Upper lobe of left lung (tissue), 6 donors: ENCODE measurements at regions not wholly inside any gene's neighbourhood (a gene's known extent, or its start where the extent isn't known, plus 50 kb on each side); places are given as distances from the start of the nearest gene placed in this dataset.

Experiments used
- ATAC-seq, 2 donors: fragments of 200-7000 bp; cut with Tn5 transposase; one replicate each; pipeline ENCODE4 v1.9.1; 2022; ENCODE audit warnings: mild to moderate bottlenecking in 2 of 2, moderate library complexity in 2 of 2; ENCODE audit not compliant: low FRiP score in 2 of 2
- DNase-seq, 2 donors: peaks; one replicate each; pipeline ENCODE4 v3.0.0-alpha.2; 2019 to 2020
- H3K27ac ChIP-seq, 4 donors: fragments of 200-600 bp; sonication (generic); one replicate each; pipeline ENCODE4 v1.5.1; 2016 to 2019
- H3K27me3 ChIP-seq, 4 donors: fragments of 200-600 bp; sonication (generic); one replicate each; pipeline ENCODE4 v1.5.1; 2017 to 2019
- H3K36me3 ChIP-seq, 4 donors: fragments of 200-600 bp; sonication (generic); one replicate each; pipeline ENCODE4 v1.5.1; 2016 to 2019
- H3K4me1 ChIP-seq, 4 donors: fragments of 200-600 bp; sonication (generic); one replicate each; pipeline ENCODE4 v1.5.1; 2018 to 2019
- H3K4me3 ChIP-seq, 4 donors: fragments of 200-600 bp; sonication (generic); one replicate each; pipeline ENCODE4 v1.5.1; 2017 to 2019; ENCODE audit warnings: mild to moderate bottlenecking in 2 of 4, moderate library complexity in 1 of 4
- H3K9me3 ChIP-seq, 4 donors: fragments of 200-600 bp; sonication (generic); one replicate each; pipeline ENCODE4 v1.5.1; 2018 to 2019
- CTCF ChIP-seq, 6 experiments: fragments of 450-650 bp in 4 of 6; fragments of 200-600 bp in 2 of 6; sonication (generic) in 2 of 6; IDR thresholded peaks; one replicate each; pipeline ENCODE4 v1.5.1; 2016 to 2019; ENCODE audit warnings: antibody characterized with exemption in 6 of 6
- EP300 ChIP-seq, 4 donors: sonication (generic); formaldehyde crosslinking; IDR thresholded peaks; one replicate each; pipeline ENCODE4 v1.5.1; 2017; ENCODE audit warnings: antibody characterized with exemption in 4 of 4, control low read depth in 2 of 4
- POLR2A ChIP-seq, 4 donors: fragments of 450-650 bp; IDR thresholded peaks; one replicate each; pipeline ENCODE4 v1.5.1; 2016 to 2017; ENCODE audit warnings: antibody characterized with exemption in 4 of 4, mild to moderate bottlenecking in 2 of 4
- POLR2AphosphoS5 ChIP-seq, 2 donors: sonication (generic); formaldehyde crosslinking; IDR thresholded peaks; one replicate each; pipeline ENCODE4 v1.5.1; 2017; ENCODE audit warnings: antibody characterized with exemption in 2 of 2
- WGBS, 2 donors: methylation state at CpG; one replicate each; pipeline ENCODE4 v1.1.5; 2017 to 2018; 5-methylcytosine and 5-hydroxymethylcytosine counted together
- donor health status: DM: no; HTN: no; CAD: no; lungs with moderate emphysema.
- donor health status: DM: no; HTN: yes; CAD: no; lungs with severe emphysema.

- TF ChIP-seq EP300 (IDR thresholded peaks at IDR 0.05) (no peak), POLR2A (IDR thresholded peaks at IDR 0.05) (no peak), CTCF (IDR thresholded peaks at IDR 0.05) (no peak), POLR2AphosphoS5 (IDR thresholded peaks at IDR 0.05) (no peak)
- ATAC-seq (no peak), DNase-seq (no peak)
- no peaks in the 10 kb centered on the region for H3K27me3 ChIP-seq
- no peaks in the 10 kb centered on the region for H3K4me1 ChIP-seq
- WGBS, 2 donors, result 77 to 88% methylated on average over 3 of the region's 3 CpGs
- H3K4me3 ChIP-seq, result no peak overlapping the region
- H3K36me3 ChIP-seq, result no peaks in the 10 kb centered on the region
- peaks cover 0 to 6% (median 0%) of the 10 kb centered on the region in 4 donors for H3K9me3 ChIP-seq
- no peak overlapping the region for H3K27ac ChIP-seq
Measured at GRCh38 chr19:28164214-28164613, 1048.7 kb downstream of the UQCRFS1 start.

- H3K4me3 ChIP-seq, result no peak overlapping the region
- no peak overlapping the region for H3K27ac ChIP-seq
- TF ChIP-seq POLR2AphosphoS5 (IDR thresholded peaks at IDR 0.05) (no peak), POLR2A (IDR thresholded peaks at IDR 0.05) (no peak), CTCF (IDR thresholded peaks at IDR 0.05) (no peak), EP300 (IDR thresholded peaks at IDR 0.05) (no peak)
- peaks cover 0 to 16% (median 0%) of the 10 kb centered on the region in 4 donors for H3K9me3 ChIP-seq
- DNase-seq, result no peak
- ATAC-seq, result no peak
- H3K36me3 ChIP-seq, result no peaks in the 10 kb centered on the region
- H3K27me3 ChIP-seq, result no peaks in the 10 kb centered on the region
- H3K4me1 ChIP-seq, result no peaks in the 10 kb centered on the region
Measured at GRCh38 chr19:28159065-28159464, 1053.9 kb downstream of the UQCRFS1 start.

GRCh38 chr19:28155265-28155664 lies 1057.7 kb downstream of the UQCRFS1 start:
- ATAC-seq, result no peak
- peaks cover 0 to 12% (median 0%) of the 10 kb centered on the region in 4 donors for H3K9me3 ChIP-seq
- TF ChIP-seq EP300 (IDR thresholded peaks at IDR 0.05) (no peak), CTCF (IDR thresholded peaks at IDR 0.05) (no peak), POLR2AphosphoS5 (IDR thresholded peaks at IDR 0.05) (no peak), POLR2A (IDR thresholded peaks at IDR 0.05) (no peak)
- no peaks in the 10 kb centered on the region for H3K27me3 ChIP-seq
- no peak overlapping the region for H3K4me3 ChIP-seq
- H3K27ac ChIP-seq, result no peak overlapping the region
- 90 to 93% methylated on average over 1 of the region's 1 CpG for WGBS, 2 donors
- H3K36me3 ChIP-seq, result no peaks in the 10 kb centered on the region
- DNase-seq, result no peak
- no peaks in the 10 kb centered on the region for H3K4me1 ChIP-seq

- H3K4me1 ChIP-seq, result no peaks in the 10 kb centered on the region
- no peak overlapping the region for H3K27ac ChIP-seq
- H3K27me3 ChIP-seq, result no peaks in the 10 kb centered on the region
- DNase-seq, result no peak
- H3K4me3 ChIP-seq, result no peak overlapping the region
- no peaks in the 10 kb centered on the region for H3K36me3 ChIP-seq
- no peak for TF ChIP-seq POLR2AphosphoS5 (IDR thresholded peaks at IDR 0.05)
- TF ChIP-seq POLR2A (IDR thresholded peaks at IDR 0.05), result no peak
- no peak for TF ChIP-seq CTCF (IDR thresholded peaks at IDR 0.05)
- no peak for TF ChIP-seq EP300 (IDR thresholded peaks at IDR 0.05)
- WGBS, 2 donors, result 74 to 79% methylated on average over 2 of the region's 2 CpGs
- no peak for ATAC-seq
- peaks cover 0 to 9% (median 0%) of the 10 kb centered on the region in 4 donors for H3K9me3 ChIP-seq
Measured at GRCh38 chr19:28154077-28154476, 1058.9 kb downstream of the UQCRFS1 start.

GRCh38 chr19:28153123-28153522 lies 1059.8 kb downstream of the UQCRFS1 start:
- no peak overlapping the region for H3K4me3 ChIP-seq
- no peaks in the 10 kb centered on the region for H3K36me3 ChIP-seq
- TF ChIP-seq POLR2AphosphoS5 (IDR thresholded peaks at IDR 0.05) (no peak), EP300 (IDR thresholded peaks at IDR 0.05) (no peak), CTCF (IDR thresholded peaks at IDR 0.05) (no peak), POLR2A (IDR thresholded peaks at IDR 0.05) (no peak)
- no peaks in the 10 kb centered on the region for H3K27me3 ChIP-seq
- no peaks in the 10 kb centered on the region for H3K9me3 ChIP-seq
- no peak overlapping the region for H3K27ac ChIP-seq
- ATAC-seq (no peak), DNase-seq (no peak)
- 73 to 83% methylated on average over 3 of the region's 3 CpGs for WGBS, 2 donors
- H3K4me1 ChIP-seq, result no peaks in the 10 kb centered on the region
